Ovary (tissue), 3 donors: ENCODE measurements at regions not wholly inside any gene's neighbourhood (a gene's known extent, or its start where the extent isn't known, plus 50 kb on each side); places are given as distances from the start of the nearest gene placed in this dataset.

Experiments
- CTCF ChIP-seq, 3 donors: fragments of 450-650 bp in 2 of 3; fragments of 200-600 bp in 1 of 3; IDR thresholded peaks; one replicate each; pipeline versions ENCODE4 v1.5.1 to v1.8.0; 2016 to 2022; ENCODE audit warnings: antibody characterized with exemption in 3 of 3, mild to moderate bottlenecking in 1 of 3
- POLR2A ChIP-seq: fragments of 450-650 bp; IDR thresholded peaks from one replicate; pipeline ENCODE4 v1.6.1; 2017; ENCODE audit warnings: antibody characterized with exemption, mild to moderate bottlenecking, moderate library complexity
- donor health status: DM: no; HTN: no; CAD: no.

- no peak for TF ChIP-seq CTCF (IDR thresholded peaks at IDR 0.05)
- TF ChIP-seq POLR2A = no peak
Measured at GRCh38 chr3:109545746-109546145, 208.4 kb upstream of the DPPA4 start.
